Calu3 (cell line): ENCODE measurements at regions not wholly inside any gene's neighbourhood (a gene's known extent, or its start where the extent isn't known, plus 50 kb on each side); places are given as distances from the start of the nearest gene placed in this dataset.
"Not testable (repeated sequence)": the region's sequence is repeated elsewhere in the genome, so short reads cannot be mapped to it uniquely, and the experiment has no call there.

ENCODE experiments used
- BruUV-seq: library from RNA; stranded (reverse); fragments of 400-500 nt; replicated peaks from 2 replicates; lab custom pipeline; 2021; lab: Mats Ljungman, UMichigan
- CTCF ChIA-PET: fragments of 300-600 bp; sonication (Branson Sonifier 250); formaldehyde crosslinking; loops from one replicate; lab custom pipeline; 2022; ENCODE audit warnings: antibody characterized with exemption; lab: Charles Lee
- DNase-seq: peaks from one replicate; pipeline ENCODE4 v3.0.0; 2022
- H3K27ac Mint-ChIP-seq: one replicate; pipeline ENCODE4 v1.8.0; 2022; ENCODE audit warnings: mixed read lengths; ENCODE audit not compliant: unreplicated experiment
- H3K27me3 Mint-ChIP-seq: one replicate; pipeline ENCODE4 v1.8.0; 2022; ENCODE audit warnings: mixed read lengths; ENCODE audit not compliant: unreplicated experiment
- H3K36me3 Mint-ChIP-seq: one replicate; pipeline ENCODE4 v1.8.0; 2022; ENCODE audit warnings: mild to moderate bottlenecking, moderate library complexity, mixed read lengths; ENCODE audit not compliant: insufficient read depth, unreplicated experiment
- H3K4me1 Mint-ChIP-seq: one replicate; pipeline ENCODE4 v1.8.0; 2022; ENCODE audit warnings: mild to moderate bottlenecking, low read depth, mixed read lengths; ENCODE audit not compliant: unreplicated experiment
- H3K4me3 Mint-ChIP-seq: one replicate; pipeline ENCODE4 v1.8.0; 2022; ENCODE audit warnings: mild to moderate bottlenecking, low read depth, moderate library complexity, mixed read lengths; ENCODE audit not compliant: unreplicated experiment
- H3K9me3 Mint-ChIP-seq: one replicate; pipeline ENCODE4 v1.8.0; 2022; ENCODE audit warnings: low read depth, mixed read lengths; ENCODE audit not compliant: unreplicated experiment
- intact Hi-C: fragments of 100-400 bp; cut with micrococcal nuclease; formaldehyde crosslinking; loops from one replicate; pipeline ENCODE4 v1.10.0; 2022; ENCODE audit not compliant: unreplicated experiment
- TF ChIP-seq, protein P1 (sequence below): fragments of 200-600 bp; IDR thresholded peaks from one replicate; pipeline ENCODE4 v1.8.0; 2022; ENCODE audit warnings: antibody characterized with exemption; ENCODE audit not compliant: unreplicated experiment

DNA sequence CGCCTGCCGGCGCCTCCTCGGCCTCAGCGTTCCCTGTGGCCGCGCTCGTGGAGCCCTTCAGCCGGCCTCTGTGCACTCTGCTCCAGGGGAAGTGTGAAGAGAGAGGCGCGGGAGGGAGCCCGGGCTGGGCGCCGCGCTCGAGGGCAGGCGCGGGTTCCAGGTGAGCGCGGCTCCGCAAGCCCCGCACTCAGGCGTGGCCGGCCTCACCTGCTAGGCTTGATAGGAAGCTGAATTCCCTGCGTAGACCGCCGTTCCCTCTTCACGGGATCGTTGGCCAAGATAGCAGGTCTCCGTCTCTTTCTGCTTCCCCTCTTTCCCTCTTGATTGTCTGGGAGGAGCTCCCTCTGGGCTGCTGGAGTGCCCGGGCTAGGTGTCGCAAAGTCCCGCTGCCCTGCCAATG is 89.7 kb downstream of the ASCL4 start:
- intact Hi-C loops: no loop called here
- no peaks in the 10 kb centered on the region for H3K9me3 Mint-ChIP-seq
- TF ChIP-seq, protein P1, sequence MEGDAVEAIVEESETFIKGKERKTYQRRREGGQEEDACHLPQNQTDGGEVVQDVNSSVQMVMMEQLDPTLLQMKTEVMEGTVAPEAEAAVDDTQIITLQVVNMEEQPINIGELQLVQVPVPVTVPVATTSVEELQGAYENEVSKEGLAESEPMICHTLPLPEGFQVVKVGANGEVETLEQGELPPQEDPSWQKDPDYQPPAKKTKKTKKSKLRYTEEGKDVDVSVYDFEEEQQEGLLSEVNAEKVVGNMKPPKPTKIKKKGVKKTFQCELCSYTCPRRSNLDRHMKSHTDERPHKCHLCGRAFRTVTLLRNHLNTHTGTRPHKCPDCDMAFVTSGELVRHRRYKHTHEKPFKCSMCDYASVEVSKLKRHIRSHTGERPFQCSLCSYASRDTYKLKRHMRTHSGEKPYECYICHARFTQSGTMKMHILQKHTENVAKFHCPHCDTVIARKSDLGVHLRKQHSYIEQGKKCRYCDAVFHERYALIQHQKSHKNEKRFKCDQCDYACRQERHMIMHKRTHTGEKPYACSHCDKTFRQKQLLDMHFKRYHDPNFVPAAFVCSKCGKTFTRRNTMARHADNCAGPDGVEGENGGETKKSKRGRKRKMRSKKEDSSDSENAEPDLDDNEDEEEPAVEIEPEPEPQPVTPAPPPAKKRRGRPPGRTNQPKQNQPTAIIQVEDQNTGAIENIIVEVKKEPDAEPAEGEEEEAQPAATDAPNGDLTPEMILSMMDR: no peak
- CTCF ChIA-PET: no interaction called here
- no peak for DNase-seq
- peaks cover 37% of the 10 kb centered on the region for H3K27me3 Mint-ChIP-seq
- no TSS peak for BruUV-seq
- no peaks in the 10 kb centered on the region for H3K4me1 Mint-ChIP-seq
- no peak overlapping the region for H3K27ac Mint-ChIP-seq
- no peaks in the 10 kb centered on the region for H3K36me3 Mint-ChIP-seq
- H3K4me3 Mint-ChIP-seq: no peak overlapping the region

DNA sequence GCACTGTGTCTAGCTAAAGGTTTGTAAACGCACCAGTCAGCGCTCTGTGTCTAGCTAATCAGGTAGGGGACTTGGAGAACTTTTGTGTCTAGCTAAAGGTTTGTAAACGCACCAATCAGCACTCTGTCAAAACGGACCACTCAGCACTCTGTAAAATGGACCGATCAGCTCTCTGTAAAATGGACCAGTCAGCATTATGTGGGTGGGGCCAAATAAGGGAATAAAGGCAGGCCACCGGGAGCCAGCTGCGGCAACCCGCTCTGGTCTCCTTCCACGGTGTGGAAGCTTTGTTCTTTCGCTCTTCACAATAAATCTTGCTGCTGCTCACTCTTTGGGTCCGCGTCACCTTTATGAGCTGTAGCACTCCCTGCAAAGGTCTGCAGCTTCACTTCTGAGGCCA is 90.2 kb downstream of the ASCL4 start:
- H3K4me3 Mint-ChIP-seq, H3K27ac Mint-ChIP-seq, CTCF ChIA-PET, DNase-seq, BruUV-seq, H3K4me1 Mint-ChIP-seq, intact Hi-C loops, H3K36me3 Mint-ChIP-seq, H3K9me3 Mint-ChIP-seq: not testable (repeated sequence)
- H3K27me3 Mint-ChIP-seq: peaks cover 37% of the 10 kb centered on the region

DNA sequence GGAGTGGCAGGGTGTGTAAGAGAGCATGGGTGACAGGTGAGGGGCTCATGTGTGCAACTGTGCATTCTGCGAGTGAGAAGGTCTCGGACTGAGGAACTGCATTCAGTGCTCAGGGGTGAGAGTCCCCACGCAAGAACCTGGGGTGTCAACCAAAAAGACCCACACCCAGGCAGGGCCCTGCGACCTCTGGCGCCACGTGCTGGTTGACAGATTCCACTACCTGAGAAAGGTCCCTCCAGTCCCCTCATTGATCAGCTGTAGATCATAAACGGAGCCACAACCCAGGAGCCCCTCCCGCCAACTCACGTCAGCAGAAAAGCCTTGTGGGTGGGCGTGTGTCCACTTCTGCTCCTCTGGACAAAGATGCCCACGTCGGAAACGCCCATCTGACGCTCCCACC is 98.7 kb downstream of the ASCL4 start:
- H3K9me3 Mint-ChIP-seq: no peaks in the 10 kb centered on the region
- no peak for DNase-seq
- H3K27me3 Mint-ChIP-seq: peaks cover 45% of the 10 kb centered on the region
- no peaks in the 10 kb centered on the region for H3K4me1 Mint-ChIP-seq
- TF ChIP-seq, protein P1: no peak
- no peaks in the 10 kb centered on the region for H3K36me3 Mint-ChIP-seq
- H3K4me3 Mint-ChIP-seq: no peak overlapping the region
- CTCF ChIA-PET: no interaction called here
- intact Hi-C loops: no loop called here
- no peak overlapping the region for H3K27ac Mint-ChIP-seq
- BruUV-seq: no TSS peak

DNA sequence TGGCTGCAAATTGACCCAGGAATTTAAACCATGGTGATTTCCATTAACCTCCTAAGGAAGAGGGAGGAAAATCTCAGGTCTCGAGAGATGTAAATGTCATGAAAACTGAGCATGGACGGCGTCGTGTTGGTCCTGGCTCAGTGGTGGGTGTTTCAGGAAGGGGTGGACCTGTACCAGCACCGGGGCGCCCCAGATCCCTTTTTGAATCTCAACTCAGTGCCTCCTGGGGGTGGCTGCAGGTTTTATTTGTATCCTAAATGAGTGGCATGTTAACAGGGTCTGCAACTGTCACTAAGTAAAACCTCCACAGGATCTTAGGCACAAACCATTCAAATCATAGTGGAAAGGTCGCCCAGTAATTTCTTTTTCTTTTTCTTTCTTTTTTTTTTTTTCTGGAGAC is 101.3 kb downstream of the ASCL4 start:
- no peaks in the 10 kb centered on the region for H3K9me3 Mint-ChIP-seq
- no peak overlapping the region for H3K27ac Mint-ChIP-seq
- intact Hi-C loops: no loop called here
- H3K4me3 Mint-ChIP-seq: no peak overlapping the region
- no peaks in the 10 kb centered on the region for H3K36me3 Mint-ChIP-seq
- DNase-seq: no peak
- CTCF ChIA-PET: no interaction called here
- H3K4me1 Mint-ChIP-seq: no peaks in the 10 kb centered on the region
- TF ChIP-seq, protein P1: no peak
- peaks cover 41% of the 10 kb centered on the region for H3K27me3 Mint-ChIP-seq
- no TSS peak for BruUV-seq

DNA sequence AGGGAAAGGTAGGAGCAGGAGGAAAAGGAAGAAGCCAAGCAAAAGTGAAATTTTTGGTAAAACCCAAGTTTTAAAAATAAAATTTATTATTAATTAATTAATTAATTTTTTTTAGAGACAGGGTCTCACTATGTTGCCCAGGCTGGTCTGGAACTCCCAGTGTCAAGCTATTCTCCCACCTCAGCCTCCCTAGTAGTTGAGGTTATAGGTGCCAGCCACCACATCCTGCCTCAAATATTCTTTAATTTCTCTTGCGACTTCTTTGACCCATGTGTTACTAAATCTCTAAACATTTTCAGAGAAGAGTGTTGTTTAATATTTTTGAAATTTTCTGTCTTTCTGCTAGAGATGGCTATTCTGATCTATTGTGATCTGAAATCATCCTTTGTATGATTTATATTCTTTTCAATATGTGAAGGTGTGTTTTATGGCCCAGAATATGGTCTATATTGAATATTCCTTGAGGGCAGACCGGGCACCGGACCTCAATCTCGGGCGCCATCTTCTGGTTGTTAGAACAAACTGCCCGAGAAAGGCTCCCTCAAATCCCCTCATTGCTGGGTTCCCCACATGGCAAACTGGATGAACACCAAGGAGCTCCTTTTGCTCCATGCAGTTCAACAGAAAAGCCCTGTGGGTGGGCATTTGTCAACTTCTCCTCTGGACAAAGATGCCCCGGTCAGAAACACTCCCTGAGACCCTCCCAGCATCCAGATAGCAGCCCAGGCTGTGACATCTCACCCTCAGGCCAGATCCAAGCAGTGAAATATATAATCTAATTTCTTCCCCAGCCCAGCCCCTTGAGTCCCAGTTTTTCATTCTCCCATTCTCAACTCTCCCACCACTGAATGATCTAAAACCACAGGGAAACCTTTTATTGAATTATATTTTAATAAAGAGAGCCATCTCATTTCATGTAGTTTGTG is 110.5 kb downstream of the ASCL4 start:
- no peaks in the 10 kb centered on the region for H3K4me1 Mint-ChIP-seq
- H3K27ac Mint-ChIP-seq: no peak overlapping the region
- BruUV-seq: no TSS peak
- no peak overlapping the region for H3K4me3 Mint-ChIP-seq
- no peaks in the 10 kb centered on the region for H3K36me3 Mint-ChIP-seq
- DNase-seq: peak; percentile 59
- H3K27me3 Mint-ChIP-seq: peaks cover 79% of the 10 kb centered on the region
- CTCF ChIA-PET: interaction anchor here (0.7 to 1.0 kb wide), 2 partner anchors 15 to 209 kb away, joined by 3 to 11 read pairs; no protein-coding TSS in a partner anchor
- no peaks in the 10 kb centered on the region for H3K9me3 Mint-ChIP-seq
- intact Hi-C loops: loop anchor here (1.0 to 2.0 kb wide), 2 partner anchors 124 to 209 kb away; partner anchors contain the start of gene PRDM4
- TF ChIP-seq, protein P1: peak; percentile 77
